GM23338 (cell line): ENCODE measurements at regions not wholly inside any gene's neighbourhood (a gene's known extent, or its start where the extent isn't known, plus 50 kb on each side); places are given as distances from the start of the nearest gene placed in this dataset.

ENCODE experiments used
- ATAC-seq: fragments of 200-7000 bp; cut with Tn5 transposase; 3 replicates; pipeline ENCODE4 v1.9.1; 2020
- DNase-seq: peaks from one replicate; pipeline ENCODE4 v3.0.0-alpha.2; 2015; ENCODE audit warnings: low spot score
- H2AFZ ChIP-seq: fragments of 200-600 bp; sonication (generic); 2 replicates; pipeline ENCODE4 v1.8.0; 2016; ENCODE audit warnings: antibody characterized with exemption, mild to moderate bottlenecking, moderate library complexity
- H3F3A ChIP-seq: fragments of 200-600 bp; sonication (generic); replicated peaks from 2 replicates; pipeline ENCODE4 v1.8.0; 2017; ENCODE audit warnings: antibody characterized with exemption, mixed run types, low read depth
- H3K27ac ChIP-seq: fragments of 200-600 bp; sonication (generic); 2 replicates; pipeline ENCODE4 v1.6.1; 2016; ENCODE audit warnings: low read depth
- H3K27me3 ChIP-seq: fragments of 200-600 bp; sonication (generic); 2 replicates; pipeline ENCODE4 v1.8.0; 2016; ENCODE audit warnings: mild to moderate bottlenecking, mixed run types, moderate library complexity; ENCODE audit not compliant: insufficient read depth
- H3K36me3 ChIP-seq: fragments of 200-600 bp; sonication (generic); 2 replicates; pipeline ENCODE4 v1.8.0; 2016; ENCODE audit warnings: mild to moderate bottlenecking; ENCODE audit not compliant: insufficient read depth
- H3K4me1 ChIP-seq: fragments of 200-600 bp; sonication (generic); 2 replicates; pipeline ENCODE4 v1.8.0; 2016; ENCODE audit warnings: mild to moderate bottlenecking, moderate library complexity; ENCODE audit not compliant: insufficient read depth
- H3K4me2 ChIP-seq: fragments of 200-600 bp; sonication (generic); 2 replicates; pipeline ENCODE4 v1.7.1; 2017; ENCODE audit warnings: mixed run types
- H3K4me3 ChIP-seq: fragments of 200-600 bp; sonication (generic); 2 replicates; pipeline ENCODE4 v1.6.1; 2016; ENCODE audit warnings: mixed run types
- H3K79me2 ChIP-seq: fragments of 200-600 bp; sonication (generic); replicated peaks from 2 replicates; pipeline ENCODE4 v1.8.0; 2017; ENCODE audit warnings: mild to moderate bottlenecking; ENCODE audit not compliant: insufficient read depth
- H3K9me2 ChIP-seq: fragments of 200-600 bp; sonication (generic); 2 replicates; pipeline ENCODE4 v1.8.0; 2017; ENCODE audit not compliant: insufficient read depth
- H4K20me1 ChIP-seq: fragments of 200-600 bp; sonication (generic); replicated peaks from 2 replicates; pipeline ENCODE4 v1.8.0; 2017; ENCODE audit warnings: mild to moderate bottlenecking; ENCODE audit not compliant: insufficient read depth
- H3K27ac Mint-ChIP-seq: 2 replicates; pipeline ENCODE4 v1.8.0; 2020; ENCODE audit warnings: inconsistent platforms, mild to moderate bottlenecking, moderate library complexity, mixed read lengths
- H3K27me3 Mint-ChIP-seq: 3 replicates; pipeline ENCODE4 v1.8.0; 2022; ENCODE audit warnings: low read depth, mild to moderate bottlenecking, moderate library complexity, mixed read lengths, inconsistent platforms; ENCODE audit not compliant: insufficient read depth, poor library complexity
- H3K36me3 Mint-ChIP-seq: 3 replicates; pipeline ENCODE4 v1.8.0; 2021; ENCODE audit warnings: low read depth, mild to moderate bottlenecking, inconsistent platforms, moderate library complexity, mixed read lengths
- H3K4me1 Mint-ChIP-seq: 3 replicates; pipeline ENCODE4 v1.8.0; 2020; ENCODE audit warnings: mild to moderate bottlenecking, inconsistent platforms, mixed read lengths
- H3K4me3 Mint-ChIP-seq: 3 replicates; pipeline ENCODE4 v1.8.0; 2021; ENCODE audit warnings: moderate library complexity, mild to moderate bottlenecking, inconsistent platforms, mixed read lengths
- H3K9me3 Mint-ChIP-seq: 3 replicates; pipeline ENCODE4 v1.8.0; 2020; ENCODE audit warnings: moderate library complexity, mild to moderate bottlenecking, inconsistent platforms, mixed read lengths
- CREB1 ChIP-seq: fragments of 250-450 bp; sonication (Bioruptor Pico); IDR thresholded peaks from 2 replicates; pipeline ENCODE4 v1.5.0; 2020; ENCODE audit warnings: low read depth, mild to moderate bottlenecking, moderate library complexity
- CTCF ChIP-seq, 2 experiments: fragments of 200-600 bp in 1 of 2; sonication (generic) in 1 of 2; conservative IDR thresholded peaks; 2 replicates each; pipeline versions ENCODE4 v1.5.1 to v1.6.1; 2016 to 2017; ENCODE audit warnings: antibody characterized with exemption in 2 of 2, low read depth in 2 of 2, mild to moderate bottlenecking in 2 of 2, moderate library complexity in 1 of 2
- ETS1 ChIP-seq: IDR thresholded peaks from 2 replicates; pipeline ENCODE4 v1.6.1; 2016; ENCODE audit warnings: antibody characterized with exemption
- EZH2 ChIP-seq: fragments of 200-600 bp; sonication (generic); IDR thresholded peaks from one replicate; pipeline ENCODE4 v1.8.0; 2017; ENCODE audit warnings: antibody characterized with exemption, mild to moderate bottlenecking, low read depth; ENCODE audit not compliant: unreplicated experiment
- EZH2phosphoT487 ChIP-seq: fragments of 200-600 bp; sonication (generic); IDR thresholded peaks from one replicate; pipeline ENCODE4 v1.8.1; 2018; ENCODE audit warnings: antibody characterized with exemption; ENCODE audit not compliant: unreplicated experiment
- JUNB ChIP-seq: IDR thresholded peaks from one replicate; pipeline ENCODE4 v1.6.1; 2016; ENCODE audit warnings: antibody characterized with exemption; ENCODE audit not compliant: unreplicated experiment
- NANOG ChIP-seq: IDR thresholded peaks from 2 replicates; pipeline ENCODE4 v1.6.1; 2016; ENCODE audit warnings: antibody characterized with exemption, borderline replicate concordance
- POLR2AphosphoS5 ChIP-seq: IDR thresholded peaks from 2 replicates; pipeline ENCODE4 v1.6.1; 2016; ENCODE audit warnings: antibody characterized with exemption, low read depth
- REST ChIP-seq: IDR thresholded peaks from one replicate; pipeline ENCODE4 v1.6.1; 2018; ENCODE audit warnings: antibody characterized with exemption; ENCODE audit not compliant: unreplicated experiment
- STAT1 ChIP-seq: IDR thresholded peaks from one replicate; pipeline ENCODE4 v1.6.1; 2016; ENCODE audit warnings: antibody characterized with exemption; ENCODE audit not compliant: unreplicated experiment
- ZNF114 ChIP-seq: fragments of 250-450 bp; sonication (Bioruptor Pico); IDR thresholded peaks from 2 replicates; pipeline ENCODE4 v1.5.0; 2020; ENCODE audit warnings: mild to moderate bottlenecking, moderate library complexity
- ZNF331 ChIP-seq: fragments of 250-450 bp; sonication (Bioruptor Pico); IDR thresholded peaks from 2 replicates; pipeline ENCODE4 v1.5.0; 2020; ENCODE audit warnings: low read depth, mild to moderate bottlenecking, moderate library complexity
- ZNF462 ChIP-seq: fragments of 250-450 bp; sonication (Bioruptor Pico); IDR thresholded peaks from 2 replicates; pipeline ENCODE4 v1.5.0; 2020; ENCODE audit warnings: mild to moderate bottlenecking, moderate library complexity

- no peak overlapping the region for H3K4me3 ChIP-seq
- H3F3A ChIP-seq = no peaks in the 10 kb centered on the region
- Mint-ChIP-seq H3K27ac (no peak overlapping the region), H3K4me3 (no peak overlapping the region), H3K9me3 (no peaks in the 10 kb centered on the region; the same call in 1 of the 3 replicates), H3K36me3 (no peaks in the 10 kb centered on the region), H3K27me3 (peaks cover 2% of the 10 kb centered on the region), H3K4me1 (peaks cover 45% of the 10 kb centered on the region)
- no peaks in the 10 kb centered on the region for H3K27me3 ChIP-seq
- no peak for ATAC-seq
- peaks cover 47% of the 10 kb centered on the region for H3K4me1 ChIP-seq
- H3K9me2 ChIP-seq = 0 out of 2 replicates have a peak, but pooled peaks cover 2% of the 10 kb centered on the region
- H3K36me3 ChIP-seq = no peaks in the 10 kb centered on the region
- TF ChIP-seq NANOG (no peak), ZNF114 (CRISPR knock-in tag) (no peak), JUNB (no peak), EZH2phosphoT487 (no peak), ETS1 (no peak), POLR2AphosphoS5 (no peak), CTCF (conservative IDR thresholded peaks at IDR 0.05; ENCODE audit: low read depth in 2 of 2) (no peak), CREB1 (no peak), ZNF331 (CRISPR knock-in tag) (no peak), ZNF462 (no peak), REST (no peak), STAT1 (no peak), EZH2 (no peak)
- H3K27ac ChIP-seq = no peak overlapping the region
- H3K4me2 ChIP-seq = no peak overlapping the region
- H4K20me1 ChIP-seq = no peaks in the 10 kb centered on the region
- no peak overlapping the region for H2AFZ ChIP-seq
- no peak for DNase-seq
- no peaks in the 10 kb centered on the region for H3K79me2 ChIP-seq
Observed at GRCh38 chr2:12259493-12259892, 457.2 kb upstream of the TRIB2 start.
